Mesodermal cell (in vitro differentiated cells): ENCODE measurements at regions not wholly inside any gene's neighbourhood (a gene's known extent, or its start where the extent isn't known, plus 50 kb on each side); places are given as distances from the start of the nearest gene placed in this dataset.

Experiments
- H3K27ac ChIP-seq: 2 replicates; pipeline ENCODE4 v1.7.0; 2013; ENCODE audit warnings: mild to moderate bottlenecking, low read depth, low read length, moderate library complexity; ENCODE audit not compliant: severe bottlenecking
- H3K36me3 ChIP-seq: 2 replicates; pipeline ENCODE4 v1.7.1; 2013; ENCODE audit warnings: mild to moderate bottlenecking, low read length, moderate library complexity; ENCODE audit not compliant: control insufficient read depth, insufficient read depth
- H3K4me1 ChIP-seq: one replicate; pipeline ENCODE4 v1.7.1; 2013; ENCODE audit warnings: mild to moderate bottlenecking, low read length; ENCODE audit not compliant: insufficient read depth, control insufficient read depth, poor library complexity, severe bottlenecking
- H3K4me3 ChIP-seq: 2 replicates; pipeline ENCODE4 v1.7.0; 2013; ENCODE audit warnings: low read length, control low read depth, mild to moderate bottlenecking; ENCODE audit not compliant: insufficient read depth, poor library complexity, severe bottlenecking; ENCODE audit errors: extremely low read depth
- H3K9me3 ChIP-seq: 2 replicates; pipeline ENCODE4 v1.7.1; 2013; ENCODE audit warnings: mild to moderate bottlenecking, low read length, moderate library complexity; ENCODE audit not compliant: control insufficient read depth
- WGBS, 2 experiments: methylation state at CpG; one replicate each; pipeline ENCODE4 v1.1.5; 2013; ENCODE audit warnings: missing lambda C conversion rate in 2 of 2; ENCODE audit not compliant: insufficient coverage in 2 of 2; 5-methylcytosine and 5-hydroxymethylcytosine counted together

DNA sequence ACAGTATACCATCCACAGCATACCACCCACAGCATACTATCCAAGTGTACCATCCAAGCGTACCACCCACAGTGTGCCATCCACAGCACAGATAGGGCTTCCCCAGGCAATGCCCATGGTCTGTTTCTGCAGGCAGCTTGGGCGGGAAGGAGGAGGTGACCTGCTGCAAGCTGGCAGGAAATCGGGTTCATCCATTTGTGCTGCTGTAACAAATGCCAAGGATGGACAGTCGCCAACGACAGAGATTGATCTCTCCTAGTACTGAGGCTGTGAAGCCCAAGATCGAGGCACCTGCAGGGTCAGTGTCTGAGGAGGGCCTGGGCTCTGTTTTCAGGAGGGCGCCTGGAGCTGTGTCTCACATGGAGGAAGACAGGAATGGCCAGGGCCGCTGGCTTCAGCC lies 93.6 kb upstream of the SNTG2 start:
- 92 to 96% methylated on average over 7 of the region's 8 CpGs for WGBS, 2 experiments

DNA sequence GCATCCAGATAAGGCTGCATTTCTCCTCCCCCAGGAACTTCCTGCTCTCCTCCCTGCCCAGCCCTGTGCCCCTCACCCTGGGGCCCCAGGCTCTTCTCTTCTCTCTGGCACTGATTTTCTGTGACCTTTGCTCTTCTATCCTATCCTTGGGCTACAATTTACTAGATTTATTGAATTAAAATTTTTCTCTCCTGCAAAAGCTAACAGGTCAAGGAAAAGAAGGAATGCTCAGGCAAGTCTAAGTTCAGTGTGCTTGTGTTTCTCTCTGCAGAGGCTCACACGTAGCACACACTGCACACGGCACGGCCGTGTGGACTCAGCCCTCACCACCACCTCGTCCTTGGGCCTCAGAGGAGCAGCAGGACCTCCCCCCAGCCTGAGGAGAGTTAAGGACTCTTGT lies 94.2 kb upstream of the SNTG2 start:
- Histone ChIP-seq H3K4me1 (peaks cover 7% of the 10 kb centered on the region), H3K9me3 (no peaks in the 10 kb centered on the region), H3K27ac (no peak overlapping the region), H3K36me3 (no peaks in the 10 kb centered on the region), H3K4me3 (no peak overlapping the region)
- WGBS, 2 experiments = 66 to 68% methylated on average over 4 to 5 of the region's 5 CpGs

More for the DNA sequence above, 93.6 kb upstream of the SNTG2 start:
- H3K4me3 ChIP-seq = no peak overlapping the region
- no peaks in the 10 kb centered on the region for H3K9me3 ChIP-seq
- no peak overlapping the region for H3K27ac ChIP-seq
- no peaks in the 10 kb centered on the region for H3K36me3 ChIP-seq
- H3K4me1 ChIP-seq = peaks cover 7% of the 10 kb centered on the region

DNA sequence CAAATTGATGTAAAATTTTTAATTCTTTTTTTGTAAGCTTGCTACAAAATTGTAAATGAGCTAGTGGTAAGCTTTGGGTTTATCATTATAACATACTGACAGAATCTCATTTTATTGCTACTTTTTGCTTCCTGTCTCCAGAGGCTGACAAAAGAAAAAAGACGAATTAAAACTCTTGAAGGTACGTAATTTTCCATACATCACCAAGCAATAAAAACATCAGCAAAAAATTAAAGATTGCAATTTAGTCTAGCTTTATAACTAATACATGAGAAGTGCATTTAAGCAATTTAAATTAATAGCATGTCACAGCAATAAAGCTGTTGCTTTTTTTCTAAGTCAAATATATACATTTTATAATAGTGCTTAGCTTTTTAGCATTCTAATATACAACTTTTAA lies 94.6 kb upstream of the SNTG2 start:
- WGBS, 2 experiments = 60% methylated on average over 1 of the region's 2 CpGs; no CpG with 5 or more reads in 1 of the 2 experiments
- H3K9me3 ChIP-seq = no peaks in the 10 kb centered on the region
- peaks cover 7% of the 10 kb centered on the region for H3K4me1 ChIP-seq
- no peak overlapping the region for H3K4me3 ChIP-seq
- H3K27ac ChIP-seq = no peak overlapping the region
- H3K36me3 ChIP-seq = no peaks in the 10 kb centered on the region

DNA sequence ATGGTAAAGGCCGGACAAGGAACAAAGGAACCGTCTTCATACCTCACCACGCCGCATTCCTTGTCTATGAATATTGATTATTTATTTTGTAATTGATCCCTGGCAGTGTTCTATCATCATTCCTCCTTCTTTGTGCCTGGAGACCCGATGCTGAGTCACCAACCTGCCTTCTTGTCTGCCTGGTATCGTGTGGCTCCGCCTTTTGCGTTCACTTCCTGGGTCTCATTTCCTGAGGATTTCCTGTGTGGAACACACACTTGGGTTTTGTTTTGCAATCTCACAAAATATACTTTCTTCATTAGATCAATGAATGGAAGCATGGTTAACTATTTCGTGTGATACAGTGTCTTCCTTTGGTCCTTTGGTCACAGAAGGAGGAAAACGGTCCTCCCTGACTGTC lies 95.5 kb upstream of the SNTG2 start:
- no peak overlapping the region for H3K27ac ChIP-seq
- H3K4me1 ChIP-seq = peaks cover 7% of the 10 kb centered on the region
- H3K36me3 ChIP-seq = no peaks in the 10 kb centered on the region
- H3K9me3 ChIP-seq = no peaks in the 10 kb centered on the region
- no peak overlapping the region for H3K4me3 ChIP-seq
- WGBS, 2 experiments = 95 to 98% methylated on average over 4 to 5 of the region's 10 CpGs

DNA sequence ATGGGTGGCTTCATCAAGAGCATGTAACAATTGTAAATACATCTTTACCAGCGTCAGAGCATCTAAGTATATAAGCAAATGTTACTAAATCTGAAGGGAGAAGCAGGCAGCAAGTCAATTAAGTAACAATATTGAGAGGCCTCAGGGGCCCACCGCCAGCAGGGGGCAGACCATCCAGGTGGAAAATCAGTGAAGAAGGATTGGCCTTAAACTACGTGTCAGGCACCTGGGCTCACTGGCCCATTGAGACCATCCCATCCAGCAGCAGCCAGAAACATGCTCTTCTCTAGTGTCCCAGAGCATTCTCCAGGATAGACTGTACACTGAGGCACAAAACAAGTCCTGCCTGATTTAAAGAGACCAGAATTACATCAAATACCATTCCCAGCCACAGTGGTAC lies 96.2 kb upstream of the SNTG2 start:
- no peaks in the 10 kb centered on the region for H3K9me3 ChIP-seq
- no peak overlapping the region for H3K27ac ChIP-seq
- H3K4me3 ChIP-seq = no peak overlapping the region
- peaks cover 7% of the 10 kb centered on the region for H3K4me1 ChIP-seq
- 0 to 36% methylated on average over 1 to 2 of the region's 3 CpGs for WGBS, 2 experiments
- H3K36me3 ChIP-seq = no peaks in the 10 kb centered on the region

DNA sequence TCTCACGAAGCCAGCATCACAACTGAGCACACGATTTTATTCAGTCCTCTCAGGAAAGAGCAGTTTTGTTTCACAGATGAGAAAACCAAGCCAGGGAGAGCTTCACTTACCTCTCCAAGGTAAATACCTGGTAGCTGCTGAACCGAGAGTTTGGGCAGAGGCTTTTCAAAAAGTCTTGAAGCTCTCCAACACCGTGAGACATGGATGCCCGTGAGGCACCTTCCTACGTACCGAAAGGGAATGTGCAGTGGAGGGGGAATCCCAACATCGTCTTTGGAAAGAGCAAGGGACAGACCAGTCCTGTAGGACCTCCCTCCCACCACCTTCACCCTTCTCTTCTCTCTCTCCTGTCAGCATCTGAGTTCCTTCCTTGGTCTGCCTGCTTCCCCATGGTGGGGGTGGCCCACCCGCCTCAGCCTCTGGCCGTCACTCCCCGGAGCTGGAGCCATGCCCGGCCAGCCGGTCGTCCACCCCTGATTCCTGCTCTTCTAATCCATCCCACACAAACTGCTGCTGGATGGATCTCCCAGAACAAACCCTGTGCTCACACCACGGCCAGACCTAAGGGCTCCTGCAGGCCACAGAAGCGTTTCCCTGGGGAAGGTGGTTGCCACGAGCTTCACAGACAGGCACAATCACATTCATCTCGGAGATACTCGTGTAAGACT lies 97.3 kb upstream of the SNTG2 start:
- H3K27ac ChIP-seq = no peak overlapping the region
- no peak overlapping the region for H3K4me3 ChIP-seq
- H3K36me3 ChIP-seq = no peaks in the 10 kb centered on the region
- 89 to 90% methylated on average over 12 to 13 of the region's 19 CpGs for WGBS, 2 experiments
- H3K4me1 ChIP-seq = peaks cover 7% of the 10 kb centered on the region
- H3K9me3 ChIP-seq = no peaks in the 10 kb centered on the region

DNA sequence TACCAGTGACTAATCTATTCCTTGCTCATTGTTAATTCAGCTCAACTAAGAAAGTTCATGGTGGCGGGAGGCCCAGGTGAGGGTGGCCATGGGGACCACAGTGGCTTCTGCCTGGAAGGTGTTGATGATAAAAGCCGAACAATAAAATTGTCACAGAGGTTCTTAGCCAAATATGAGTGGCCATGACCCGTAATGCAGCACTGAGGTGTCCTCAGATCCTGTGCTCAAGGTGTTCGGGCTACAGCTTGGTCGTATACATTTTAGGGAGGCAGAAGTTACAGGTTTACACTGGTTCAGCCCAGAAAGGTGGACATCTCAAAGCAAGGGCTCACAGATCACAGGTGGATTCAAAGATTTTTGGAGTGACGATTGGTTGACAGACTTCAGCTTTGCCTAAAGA lies 98.5 kb upstream of the SNTG2 start:
- Histone ChIP-seq H3K9me3 (no peaks in the 10 kb centered on the region), H3K36me3 (no peaks in the 10 kb centered on the region), H3K27ac (no peak overlapping the region), H3K4me1 (peaks cover 7% of the 10 kb centered on the region), H3K4me3 (no peak overlapping the region)
- WGBS, 2 experiments = 84 to 94% methylated on average over 5 to 6 of the region's 6 CpGs

DNA sequence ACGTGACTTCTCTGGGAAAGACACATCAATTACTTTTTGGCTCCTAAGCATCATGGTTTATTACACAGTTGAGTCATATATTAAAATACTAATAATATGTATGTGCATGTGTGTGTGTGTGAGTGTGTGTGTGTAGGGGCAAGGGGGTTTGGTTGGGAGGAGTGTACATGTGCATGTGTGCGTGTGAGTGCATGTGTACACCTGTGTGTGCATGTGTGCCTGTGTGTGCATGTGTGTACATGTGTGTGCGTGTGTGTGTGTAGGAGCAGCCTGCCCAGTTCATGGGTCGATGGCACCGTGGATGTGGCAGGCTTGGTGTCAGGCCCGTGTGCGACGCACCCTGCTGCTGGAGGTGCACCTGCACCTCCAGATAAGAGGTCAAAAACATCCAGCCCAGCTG lies 99.0 kb upstream of the SNTG2 start:
- 78 to 90% methylated on average over 7 of the region's 8 CpGs for WGBS, 2 experiments
- Histone ChIP-seq H3K36me3 (no peaks in the 10 kb centered on the region), H3K9me3 (no peaks in the 10 kb centered on the region), H3K27ac (no peak overlapping the region), H3K4me3 (no peak overlapping the region), H3K4me1 (peaks cover 7% of the 10 kb centered on the region)

DNA sequence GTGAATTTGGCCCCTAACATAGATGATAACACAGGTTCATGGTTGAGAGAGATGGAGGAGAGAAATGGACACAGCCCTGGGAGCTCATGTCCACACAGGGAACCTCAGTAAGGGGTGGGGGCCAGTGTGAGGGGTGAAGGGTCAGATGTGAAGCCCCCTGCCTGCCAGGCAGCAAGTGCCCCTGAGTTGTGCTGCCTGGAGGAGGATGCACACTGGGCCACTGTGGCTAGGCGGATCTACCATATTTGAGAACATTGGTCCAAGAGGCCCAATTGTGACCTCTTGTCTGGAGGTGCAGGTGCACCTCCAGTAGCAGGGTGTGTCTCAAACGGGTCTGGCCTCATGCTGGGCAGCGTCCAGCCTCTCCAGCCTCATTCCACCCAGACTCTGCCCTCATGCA lies 99.6 kb upstream of the SNTG2 start:
- no peak overlapping the region for H3K4me3 ChIP-seq
- H3K4me1 ChIP-seq = peaks cover 7% of the 10 kb centered on the region
- no peaks in the 10 kb centered on the region for H3K36me3 ChIP-seq
- H3K9me3 ChIP-seq = no peaks in the 10 kb centered on the region
- 74% methylated on average over 3 of the region's 3 CpGs for WGBS, 2 experiments
- no peak overlapping the region for H3K27ac ChIP-seq

DNA sequence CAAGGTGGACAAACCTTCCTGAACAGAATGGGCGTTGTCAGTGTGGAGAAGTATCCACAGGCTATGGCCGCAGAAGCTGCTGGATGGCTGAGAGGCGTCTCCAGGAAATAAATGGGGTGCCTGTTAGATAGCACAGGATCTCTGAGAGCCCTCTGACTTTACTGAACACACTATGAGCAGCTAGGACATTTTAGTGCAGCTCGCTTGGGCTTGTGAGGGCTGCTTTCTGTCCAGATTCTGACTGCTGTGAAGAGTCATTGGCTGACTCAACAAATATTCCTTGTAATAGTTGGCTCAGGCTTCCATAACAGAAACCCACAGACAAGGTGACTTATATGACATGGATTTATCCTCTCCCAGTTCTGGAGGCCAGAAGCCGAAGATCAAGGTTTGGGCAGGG lies 100.2 kb upstream of the SNTG2 start:
- peaks cover 6% of the 10 kb centered on the region for H3K4me1 ChIP-seq
- H3K9me3 ChIP-seq = no peaks in the 10 kb centered on the region
- H3K27ac ChIP-seq = no peak overlapping the region
- no peaks in the 10 kb centered on the region for H3K36me3 ChIP-seq
- WGBS, 2 experiments = 58 to 73% methylated on average over 3 to 4 of the region's 5 CpGs
- no peak overlapping the region for H3K4me3 ChIP-seq

DNA sequence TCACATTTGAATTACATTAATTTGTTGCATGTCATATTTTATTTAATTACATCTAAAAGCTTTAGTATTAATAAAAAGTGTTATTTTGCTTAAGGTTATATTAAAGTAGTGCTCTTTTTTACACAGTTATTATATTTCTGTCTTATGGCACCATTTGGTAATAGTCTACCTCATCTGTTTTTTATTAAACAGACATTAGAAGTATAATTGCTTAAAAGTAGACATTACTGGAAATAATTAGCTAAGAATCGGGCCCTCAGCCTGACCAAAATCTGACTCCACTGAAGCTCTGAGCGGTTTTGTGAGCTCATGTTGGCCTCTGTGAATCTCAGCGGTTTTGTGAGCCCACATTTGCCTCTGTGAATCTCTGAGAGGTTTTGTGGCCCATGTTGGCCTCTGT lies 102.5 kb upstream of the SNTG2 start:
- WGBS, 2 experiments = 80 to 90% methylated on average over 3 of the region's 3 CpGs
- Histone ChIP-seq H3K4me1 (no peaks in the 10 kb centered on the region), H3K4me3 (no peak overlapping the region), H3K27ac (no peak overlapping the region), H3K36me3 (no peaks in the 10 kb centered on the region), H3K9me3 (no peaks in the 10 kb centered on the region)
